SK-N-SH treated with all-trans-retinoic acid at 6 μM for 48 hours (cell line): ENCODE measurements at regions not wholly inside any gene's neighbourhood (a gene's known extent, or its start where the extent isn't known, plus 50 kb on each side); places are given as distances from the start of the nearest gene placed in this dataset.

Source experiments
- ATAC-seq: fragments of 200-7000 bp; cut with Tn5 transposase; 3 replicates; pipeline ENCODE4 v1.9.1; 2020; ENCODE audit warnings: mild to moderate bottlenecking, moderate library complexity
- BACH2 ChIP-seq: fragments of 250-450 bp; sonication (Bioruptor Pico); IDR thresholded peaks from 2 replicates; pipeline ENCODE4 v1.9.0; 2021; ENCODE audit warnings: mild to moderate bottlenecking, borderline replicate concordance
- CREB5 ChIP-seq: fragments of 250-450 bp; sonication (Bioruptor Pico); IDR thresholded peaks from 2 replicates; pipeline ENCODE4 v1.5.1; 2020; ENCODE audit warnings: low read depth, mild to moderate bottlenecking, moderate library complexity
- CSRNP3 ChIP-seq: fragments of 250-450 bp; sonication (Bioruptor Pico); IDR thresholded peaks from 2 replicates; pipeline ENCODE4 v1.5.1; 2021; ENCODE audit warnings: mild to moderate bottlenecking, moderate library complexity
- ESRRG ChIP-seq: fragments of 250-450 bp; sonication (Bioruptor Pico); IDR thresholded peaks from 2 replicates; pipeline ENCODE4 v1.6.1; 2021; ENCODE audit warnings: mild to moderate bottlenecking
- GLIS3 ChIP-seq: fragments of 250-450 bp; sonication (Bioruptor Pico); IDR thresholded peaks from 2 replicates; pipeline ENCODE4 v1.5.0; 2020; ENCODE audit warnings: mild to moderate bottlenecking, moderate library complexity
- ISL1 ChIP-seq: fragments of 250-450 bp; sonication (Bioruptor Pico); IDR thresholded peaks from 2 replicates; pipeline ENCODE4 v2.1.2; 2022; ENCODE audit warnings: mild to moderate bottlenecking, moderate library complexity
- OSR1 ChIP-seq: fragments of 250-450 bp; sonication (Bioruptor Pico); IDR thresholded peaks from 2 replicates; pipeline ENCODE4 v1.8.0; 2022; ENCODE audit warnings: moderate library complexity, mild to moderate bottlenecking, inconsistent platforms
- PATZ1 ChIP-seq: fragments of 250-450 bp; sonication (Bioruptor Pico); IDR thresholded peaks from 2 replicates; pipeline ENCODE4 v1.8.0; 2020; ENCODE audit warnings: mild to moderate bottlenecking, moderate library complexity, borderline replicate concordance
- POU6F1 ChIP-seq: fragments of 250-450 bp; sonication (Bioruptor Pico); IDR thresholded peaks from 2 replicates; pipeline ENCODE4 v1.8.0; 2021; ENCODE audit warnings: low read depth, mild to moderate bottlenecking, moderate library complexity, borderline replicate concordance
- PPARA ChIP-seq: fragments of 250-450 bp; sonication (Bioruptor Pico); IDR thresholded peaks from 2 replicates; pipeline ENCODE4 v1.5.0; 2020; ENCODE audit warnings: mild to moderate bottlenecking, borderline replicate concordance
- RARB ChIP-seq: fragments of 250-450 bp; sonication (Bioruptor Pico); IDR thresholded peaks from 2 replicates; pipeline ENCODE4 v1.8.0; 2021; ENCODE audit warnings: mild to moderate bottlenecking, moderate library complexity
- SNAI2 ChIP-seq: fragments of 250-450 bp; sonication (Bioruptor Pico); IDR thresholded peaks from 2 replicates; pipeline ENCODE4 v1.5.0; 2020; ENCODE audit warnings: mild to moderate bottlenecking, moderate library complexity
- TCF4 ChIP-seq: fragments of 250-450 bp; sonication (Bioruptor Pico); IDR thresholded peaks from 2 replicates; pipeline ENCODE4 v1.8.0; 2021; ENCODE audit warnings: mild to moderate bottlenecking, moderate library complexity, borderline replicate concordance
- TOX ChIP-seq: fragments of 250-450 bp; sonication (Bioruptor Pico); IDR thresholded peaks from 2 replicates; pipeline ENCODE4 v1.8.0; 2021; ENCODE audit warnings: mild to moderate bottlenecking, moderate library complexity, borderline replicate concordance
- TSHZ2 ChIP-seq: fragments of 250-450 bp; sonication (Bioruptor Pico); IDR thresholded peaks from 2 replicates; pipeline ENCODE4 v1.5.0; 2020; ENCODE audit warnings: mild to moderate bottlenecking, moderate library complexity
- ZC3H10 ChIP-seq: fragments of 250-450 bp; sonication (Bioruptor Pico); IDR thresholded peaks from 2 replicates; pipeline ENCODE4 v1.5.1; 2021; ENCODE audit warnings: mild to moderate bottlenecking, moderate library complexity
- ZFP3 ChIP-seq: fragments of 250-450 bp; sonication (Bioruptor Pico); IDR thresholded peaks from 2 replicates; pipeline ENCODE4 v1.5.0; 2020; ENCODE audit warnings: mild to moderate bottlenecking, moderate library complexity
- ZFP30 ChIP-seq: fragments of 450-650 bp; formaldehyde crosslinking; IDR thresholded peaks from 2 replicates; pipeline ENCODE4 v1.5.0; 2022; ENCODE audit warnings: mild to moderate bottlenecking, moderate library complexity
- ZNF565 ChIP-seq: fragments of 450-650 bp; formaldehyde crosslinking; conservative IDR thresholded peaks from 2 replicates; pipeline ENCODE4 v1.5.0; 2020; ENCODE audit warnings: low read depth, mild to moderate bottlenecking, moderate library complexity
- ZNF70 ChIP-seq: fragments of 450-650 bp; formaldehyde crosslinking; IDR thresholded peaks from 2 replicates; pipeline ENCODE4 v1.5.0; 2020; ENCODE audit warnings: mild to moderate bottlenecking, moderate library complexity
- ZNF8 ChIP-seq: fragments of 450-650 bp; formaldehyde crosslinking; IDR thresholded peaks from 2 replicates; pipeline ENCODE4 v1.5.0; 2020; ENCODE audit warnings: mild to moderate bottlenecking, moderate library complexity

- ATAC-seq = no peak
- no peak for TF ChIP-seq TCF4 (CRISPR knock-in tag)
- TF ChIP-seq ZFP30 (CRISPR knock-in tag) = no peak
- TF ChIP-seq PATZ1 = no peak
- no peak for TF ChIP-seq ESRRG (CRISPR knock-in tag)
- TF ChIP-seq TSHZ2 (CRISPR knock-in tag) = no peak
- TF ChIP-seq ZFP3 = no peak
- TF ChIP-seq GLIS3 = no peak
- TF ChIP-seq BACH2 (CRISPR knock-in tag) = no peak
- no peak for TF ChIP-seq PPARA (CRISPR knock-in tag)
- TF ChIP-seq ZNF8 = no peak
- no peak for TF ChIP-seq TOX (CRISPR knock-in tag)
- no peak for TF ChIP-seq ZC3H10 (CRISPR knock-in tag)
- TF ChIP-seq SNAI2 (CRISPR knock-in tag) = no peak
- no peak for TF ChIP-seq ZNF565 (CRISPR knock-in tag)
- TF ChIP-seq CREB5 = no peak
- TF ChIP-seq CSRNP3 (CRISPR knock-in tag) = no peak
- TF ChIP-seq OSR1 = no peak
- no peak for TF ChIP-seq RARB (CRISPR knock-in tag)
Measured at GRCh38 chr9:99345451-99345850, 123.4 kb downstream of the SEC61B start.

GRCh38 chr9:99345942-99346341, 123.9 kb downstream of the SEC61B start:
- no peak for ATAC-seq

More at GRCh38 chr9:99345942-99346341, 123.9 kb downstream of the SEC61B start:
- TF ChIP-seq RARB (CRISPR knock-in tag) (no peak), ISL1 (CRISPR knock-in tag) (no peak), ZNF565 (CRISPR knock-in tag) (no peak), CSRNP3 (CRISPR knock-in tag) (no peak), GLIS3 (no peak), BACH2 (CRISPR knock-in tag) (no peak), SNAI2 (CRISPR knock-in tag) (no peak), TOX (CRISPR knock-in tag) (no peak), POU6F1 (no peak), OSR1 (no peak), ZNF70 (no peak), ZNF8 (no peak), CREB5 (no peak), TSHZ2 (CRISPR knock-in tag) (no peak), PPARA (CRISPR knock-in tag) (no peak), ZFP3 (no peak)
- TF ChIP-seq, all 23 proteins: peak for 0
